K562 (cell line): ENCODE measurements at regions not wholly inside any gene's neighbourhood (a gene's known extent, or its start where the extent isn't known, plus 50 kb on each side); places are given as distances from the start of the nearest gene placed in this dataset.

Source experiments
- ATAC-seq: fragments of 200-7000 bp; cut with Tn5 transposase; 3 replicates; pipeline ENCODE4 v1.9.1; 2020; ENCODE audit warnings: moderate library complexity
- BruUV-seq: library from RNA; stranded (reverse); fragments of 400-500 nt; replicated peaks from 2 replicates; lab custom pipeline; 2021; lab: Mats Ljungman, UMichigan
- CTCF ChIA-PET: fragments of 300-600 bp; formaldehyde crosslinking; extraction: SDS; loops from one replicate; lab custom pipeline; 2021; ENCODE audit warnings: low intra/inter-chr PET ratio; lab: Yijun Ruan, JAX
- POLR2A ChIA-PET: fragments of 300-600, 350-650 bp; sonication (Branson Sonifier 250); formaldehyde crosslinking; extraction: SDS; loops from one replicate; lab custom pipeline; 2021; ENCODE audit warnings: antibody characterized with exemption, inconsistent platforms; lab: Yijun Ruan, JAX
- DNase-seq, 4 experiments: peaks; one replicate each; pipeline versions ENCODE4 v3.0.0 to v3.0.0-alpha.2; 2011 to 2018; ENCODE audit warnings: low spot score in 3 of 4, mixed read lengths in 3 of 4; ENCODE audit errors: extremely low read depth in 1 of 4
- FAIRE-seq: peaks from 2 replicates; lab custom pipeline; 2011; peaks lifted over from hg19 to GRCh38; lab: Jason Lieb, UNC
- H2AFZ ChIP-seq: 2 replicates; pipeline ENCODE4 v1.6.0; 2011; ENCODE audit warnings: low read depth, low read length, control low read depth, inconsistent platforms
- H3K27ac ChIP-seq: fragments of 200-600 bp; 3 replicates; pipeline ENCODE4 v1.8.0; 2011; ENCODE audit warnings: low read depth, mild to moderate bottlenecking, control low read depth, inconsistent platforms, low read length, moderate library complexity, mixed read lengths; ENCODE audit errors: extremely low read depth
- H3K27me3 ChIP-seq, 2 experiments: fragments of 300-600 bp in 1 of 2; 2 replicates in 1 of 2; 3 replicates in 1 of 2; pipeline versions ENCODE4 v1.6.0 to v1.8.0; 2011; ENCODE audit warnings: inconsistent platforms in 2 of 2, low read length in 2 of 2, mild to moderate bottlenecking in 1 of 2, mixed read lengths in 1 of 2, moderate library complexity in 1 of 2; ENCODE audit not compliant: control insufficient read depth in 2 of 2, insufficient read depth in 2 of 2
- H3K36me3 ChIP-seq: fragments of 300-600 bp; 3 replicates; pipeline ENCODE4 v1.8.0; 2011; ENCODE audit warnings: mild to moderate bottlenecking, low read length, inconsistent platforms; ENCODE audit not compliant: control insufficient read depth, insufficient read depth
- H3K4me1 ChIP-seq, 2 experiments: fragments of 200-600 bp in 1 of 2; replicated peaks in 1 of 2; 2 replicates in 1 of 2; 3 replicates in 1 of 2; pipeline versions ENCODE4 v1.5.1 to v1.8.0; 2011; ENCODE audit warnings: inconsistent platforms in 2 of 2, low read length in 2 of 2, mild to moderate bottlenecking in 1 of 2, mixed read lengths in 1 of 2, moderate library complexity in 1 of 2; ENCODE audit not compliant: control insufficient read depth in 2 of 2, insufficient read depth in 2 of 2
- H3K4me2 ChIP-seq: 2 replicates; pipeline ENCODE4 v1.6.1; 2011; ENCODE audit warnings: low read length, control low read depth, inconsistent platforms, mixed read lengths; ENCODE audit not compliant: insufficient read depth
- H3K4me3 ChIP-seq: fragments of 200-600 bp; sonication (generic), shearing (Covaris generic); 2 replicates; pipeline ENCODE4 v1.5.1; 2016; ENCODE audit warnings: control low read depth, inconsistent platforms
- H3K79me2 ChIP-seq: fragments of 200-600 bp; 3 replicates; pipeline ENCODE4 v1.8.0; 2011; ENCODE audit warnings: low read length, inconsistent platforms; ENCODE audit not compliant: control insufficient read depth, insufficient read depth
- H3K9ac ChIP-seq, 2 experiments: 2 replicates each; pipeline versions ENCODE4 v1.6.0 to v1.6.1; 2011; ENCODE audit warnings: low read depth in 2 of 2, low read length in 2 of 2, control low read depth in 1 of 2, inconsistent platforms in 1 of 2, mild to moderate bottlenecking in 1 of 2, mixed read lengths in 1 of 2; ENCODE audit not compliant: insufficient read depth in 1 of 2
- H3K9me1 ChIP-seq: one replicate; pipeline ENCODE4 v1.6.0; 2011; ENCODE audit warnings: inconsistent platforms, mild to moderate bottlenecking, low read length, moderate library complexity; ENCODE audit not compliant: control insufficient read depth, insufficient read depth
- H3K9me3 ChIP-seq: replicated peaks from 2 replicates; pipeline ENCODE4 v1.5.1; 2011; ENCODE audit warnings: low read depth, low read length, inconsistent platforms; ENCODE audit not compliant: control insufficient read depth, insufficient read depth
- H4K20me1 ChIP-seq: replicated peaks from 2 replicates; pipeline ENCODE4 v1.6.1; 2011; ENCODE audit warnings: low read length, inconsistent platforms, mixed read lengths; ENCODE audit not compliant: control insufficient read depth, insufficient read depth
- ELF2 ChIP-seq: fragments of 250-450 bp; sonication (Bioruptor Pico); IDR thresholded peaks from 2 replicates; pipeline ENCODE4 v1.5.0; 2021; ENCODE audit warnings: mild to moderate bottlenecking
- ETV5 ChIP-seq: sonication (generic); formaldehyde crosslinking; IDR thresholded peaks from 2 replicates; pipeline ENCODE4 v1.4.0; 2020; ENCODE audit warnings: low read depth, mild to moderate bottlenecking, missing genetic modification reagents
- FOXJ3 ChIP-seq: sonication (generic); formaldehyde crosslinking; IDR thresholded peaks from 2 replicates; pipeline ENCODE4 v1.4.0; 2020; ENCODE audit warnings: mild to moderate bottlenecking, missing genetic modification reagents
- HDAC1 ChIP-seq, 2 experiments: fragments of 450-650 bp; IDR thresholded peaks; 2 replicates each; pipeline ENCODE4 v1.6.1; 2016 to 2017; ENCODE audit warnings: inconsistent platforms in 1 of 2, mild to moderate bottlenecking in 1 of 2, moderate library complexity in 1 of 2
- KAT8 ChIP-seq: fragments of 450-650 bp; IDR thresholded peaks from 2 replicates; pipeline ENCODE4 v1.6.1; 2016; ENCODE audit warnings: low read depth, mild to moderate bottlenecking
- MED1 ChIP-seq: sonication (generic); formaldehyde crosslinking; IDR thresholded peaks from 2 replicates; pipeline ENCODE4 v1.8.1; 2023; ENCODE audit warnings: missing genetic modification reagents, borderline replicate concordance
- RBM17 ChIP-seq: fragments of 200-400 bp; formaldehyde crosslinking; IDR thresholded peaks from 2 replicates; pipeline ENCODE4 v1.6.1; 2017; ENCODE audit warnings: low read depth, mild to moderate bottlenecking, low read length, borderline replicate concordance
- SREBF1 ChIP-seq: fragments of 150-350 bp; IDR thresholded peaks from 2 replicates; pipeline ENCODE4 v1.6.1; 2014; ENCODE audit warnings: antibody characterized with exemption, low read depth, low read length, borderline replicate concordance
- ZNF143 ChIP-seq: sonication (generic); formaldehyde crosslinking; IDR thresholded peaks from 2 replicates; pipeline ENCODE4 v1.9.0; 2022; ENCODE audit warnings: mild to moderate bottlenecking, missing genetic modification reagents
- ZNF24 ChIP-seq: fragments of 450-650 bp; IDR thresholded peaks from 2 replicates; pipeline ENCODE4 v1.6.1; 2016
- ZNF384 ChIP-seq: IDR thresholded peaks from 2 replicates; pipeline ENCODE4 v1.6.1; 2012; ENCODE audit warnings: low read depth, low read length, improper control_type of control experiment
- ZSCAN29 ChIP-seq: fragments of 450-650 bp; IDR thresholded peaks from 2 replicates; pipeline ENCODE4 v1.6.1; 2017
- WGBS: fragments of 100-300 bp; shearing (Covaris generic); methylation state at CpG from one replicate; pipeline ENCODE4 v1.1.6; 2016; ENCODE audit warnings: low coverage, mixed read lengths; ENCODE audit not compliant: insufficient coverage; ENCODE audit errors: missing lambda C conversion rate; 5-methylcytosine and 5-hydroxymethylcytosine counted together
- in situ Hi-C: fragments of 300-500 bp; cut with MboI; formaldehyde crosslinking; loops from 4 replicates; pipeline ENCODE4 v1.15.0; 2018; ENCODE audit warnings: inconsistent platforms, mixed read lengths
- intact Hi-C: fragments of 100-400 bp; cut with micrococcal nuclease; formaldehyde crosslinking; loops from 2 replicates; pipeline ENCODE4 v1.14.2; 2022
- TF ChIP-seq, protein P1 (sequence below): fragments of 450-650 bp; formaldehyde crosslinking; IDR thresholded peaks from 2 replicates; pipeline ENCODE4 v1.4.0; 2020; ENCODE audit warnings: mild to moderate bottlenecking, mixed read lengths
- TF ChIP-seq, protein P2 (sequence below), 2 experiments: fragments of 450-650 bp; formaldehyde crosslinking in 1 of 2; IDR thresholded peaks; 2 replicates each; pipeline versions ENCODE4 v1.4.0 to v1.6.1; 2014 to 2020; ENCODE audit warnings: mild to moderate bottlenecking in 2 of 2, borderline replicate concordance in 1 of 2, low read depth in 1 of 2

DNA sequence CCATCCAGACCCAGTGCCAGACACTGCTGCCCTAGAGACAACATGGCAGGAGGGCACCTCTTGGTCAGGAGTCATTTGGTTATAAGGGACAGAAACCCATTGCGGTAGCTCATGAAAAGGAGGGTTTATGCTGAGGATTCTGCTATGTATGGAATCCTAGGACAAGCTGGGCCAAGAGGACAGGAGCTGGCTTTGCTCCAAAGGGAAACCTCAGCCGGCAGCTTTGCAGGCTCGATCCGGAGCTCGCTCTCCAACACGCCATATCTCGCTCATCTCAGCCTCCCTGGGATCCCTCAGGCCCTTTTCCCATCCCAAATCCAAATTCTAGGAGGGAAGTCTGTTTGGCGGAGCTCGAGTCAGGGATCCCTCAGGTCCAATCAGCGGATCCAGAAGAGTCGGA, 345.7 kb downstream of the GLRX3 start:
- H3K4me1 ChIP-seq, result no peaks in the 10 kb centered on the region
- ATAC-seq, result no peak
- intact Hi-C loops (no loop called here), in situ Hi-C loops (no loop called here)
- DNase-seq, result no peak
- H3K9me3 ChIP-seq, result no peaks in the 10 kb centered on the region
- no peak overlapping the region for H2AFZ ChIP-seq
- H4K20me1 ChIP-seq, result no peaks in the 10 kb centered on the region
- FAIRE-seq, result no peak
- no peaks in the 10 kb centered on the region for H3K36me3 ChIP-seq
- WGBS, result 0% methylated on average over 10 of the region's 11 CpGs
- CTCF ChIA-PET, result no interaction called here
- H3K27me3 ChIP-seq, result peaks cover 0 to 12% of the 10 kb centered on the region in 2 experiments; a peak in 2 of 5 replicates
- H3K4me3 ChIP-seq, result no peak overlapping the region
- H3K27ac ChIP-seq, result no peak overlapping the region
- H3K4me2 ChIP-seq, result no peak overlapping the region
- POLR2A ChIA-PET, result interaction anchor here (0.6 to 1.7 kb wide), 2 partner anchors 9 to 372 kb away, joined by 3 to 6 read pairs; no protein-coding TSS in a partner anchor
- no peaks in the 10 kb centered on the region for H3K79me2 ChIP-seq
- H3K9ac ChIP-seq, result no peak overlapping the region
- BruUV-seq, result no TSS peak
- no peaks in the 10 kb centered on the region for H3K9me1 ChIP-seq
- TF ChIP-seq ZNF24 (no peak), ZNF384 (no peak), RBM17 (no peak), MED1 (CRISPR knock-in tag) (no peak), SREBF1 (no peak), ELF2 (CRISPR knock-in tag) (no peak), HDAC1 (IDR thresholded peaks at IDR 0.05) (no peak), ZNF143 (CRISPR knock-in tag) (no peak), KAT8 (no peak), FOXJ3 (CRISPR knock-in tag) (no peak), ZSCAN29 (no peak), ETV5 (CRISPR knock-in tag) (no peak)
- TF ChIP-seq, protein P1, sequence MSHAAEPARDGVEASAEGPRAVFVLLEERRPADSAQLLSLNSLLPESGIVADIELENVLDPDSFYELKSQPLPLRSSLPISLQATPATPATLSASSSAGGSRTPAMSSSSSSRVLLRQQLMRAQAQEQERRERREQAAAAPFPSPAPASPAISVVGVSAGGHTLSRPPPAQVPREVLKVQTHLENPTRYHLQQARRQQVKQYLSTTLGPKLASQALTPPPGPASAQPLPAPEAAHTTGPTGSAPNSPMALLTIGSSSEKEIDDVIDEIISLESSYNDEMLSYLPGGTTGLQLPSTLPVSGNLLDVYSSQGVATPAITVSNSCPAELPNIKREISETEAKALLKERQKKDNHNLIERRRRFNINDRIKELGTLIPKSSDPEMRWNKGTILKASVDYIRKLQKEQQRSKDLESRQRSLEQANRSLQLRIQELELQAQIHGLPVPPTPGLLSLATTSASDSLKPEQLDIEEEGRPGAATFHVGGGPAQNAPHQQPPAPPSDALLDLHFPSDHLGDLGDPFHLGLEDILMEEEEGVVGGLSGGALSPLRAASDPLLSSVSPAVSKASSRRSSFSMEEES (CRISPR knock-in tag), result no peak
- TF ChIP-seq, protein P2, sequence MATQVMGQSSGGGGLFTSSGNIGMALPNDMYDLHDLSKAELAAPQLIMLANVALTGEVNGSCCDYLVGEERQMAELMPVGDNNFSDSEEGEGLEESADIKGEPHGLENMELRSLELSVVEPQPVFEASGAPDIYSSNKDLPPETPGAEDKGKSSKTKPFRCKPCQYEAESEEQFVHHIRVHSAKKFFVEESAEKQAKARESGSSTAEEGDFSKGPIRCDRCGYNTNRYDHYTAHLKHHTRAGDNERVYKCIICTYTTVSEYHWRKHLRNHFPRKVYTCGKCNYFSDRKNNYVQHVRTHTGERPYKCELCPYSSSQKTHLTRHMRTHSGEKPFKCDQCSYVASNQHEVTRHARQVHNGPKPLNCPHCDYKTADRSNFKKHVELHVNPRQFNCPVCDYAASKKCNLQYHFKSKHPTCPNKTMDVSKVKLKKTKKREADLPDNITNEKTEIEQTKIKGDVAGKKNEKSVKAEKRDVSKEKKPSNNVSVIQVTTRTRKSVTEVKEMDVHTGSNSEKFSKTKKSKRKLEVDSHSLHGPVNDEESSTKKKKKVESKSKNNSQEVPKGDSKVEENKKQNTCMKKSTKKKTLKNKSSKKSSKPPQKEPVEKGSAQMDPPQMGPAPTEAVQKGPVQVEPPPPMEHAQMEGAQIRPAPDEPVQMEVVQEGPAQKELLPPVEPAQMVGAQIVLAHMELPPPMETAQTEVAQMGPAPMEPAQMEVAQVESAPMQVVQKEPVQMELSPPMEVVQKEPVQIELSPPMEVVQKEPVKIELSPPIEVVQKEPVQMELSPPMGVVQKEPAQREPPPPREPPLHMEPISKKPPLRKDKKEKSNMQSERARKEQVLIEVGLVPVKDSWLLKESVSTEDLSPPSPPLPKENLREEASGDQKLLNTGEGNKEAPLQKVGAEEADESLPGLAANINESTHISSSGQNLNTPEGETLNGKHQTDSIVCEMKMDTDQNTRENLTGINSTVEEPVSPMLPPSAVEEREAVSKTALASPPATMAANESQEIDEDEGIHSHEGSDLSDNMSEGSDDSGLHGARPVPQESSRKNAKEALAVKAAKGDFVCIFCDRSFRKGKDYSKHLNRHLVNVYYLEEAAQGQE (IDR thresholded peaks at IDR 0.05; ENCODE audit: borderline replicate concordance), result no peak
- TF ChIP-seq, protein P2 (CRISPR knock-in tag; IDR thresholded peaks at IDR 0.05; ENCODE audit: low read depth), result no peak
